ENCODE measurements at regions not wholly inside any gene's neighbourhood (a gene's known extent, or its start where the extent isn't known, plus 50 kb on each side); places are given as distances from the start of the nearest gene placed in this dataset.

DNA sequence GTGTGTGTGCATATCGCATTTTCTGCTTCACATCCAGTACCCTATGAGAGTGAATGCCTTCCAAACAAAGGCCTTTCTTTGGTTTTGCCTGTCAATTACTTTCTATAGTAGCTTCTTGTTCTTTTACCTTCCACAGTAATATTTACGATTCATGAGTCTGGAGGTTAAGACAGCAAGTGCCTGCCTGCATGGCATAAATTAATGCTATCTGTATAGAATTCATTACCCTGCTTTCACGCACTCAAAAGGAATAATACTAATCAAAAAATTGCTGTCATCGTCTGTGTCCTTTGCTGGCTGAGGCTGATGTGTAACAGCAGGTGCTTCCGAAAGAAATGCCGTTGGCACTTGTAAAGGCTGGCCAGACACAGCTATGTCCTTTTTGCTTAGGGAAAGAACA is 1304.4 kb upstream of the CDH6 start:
- Histone ChIP-seq H3K9ac (ENCODE audit: low read length) (no peak overlapping the region), H3K36me3 (ENCODE audit: control insufficient read depth in 1 of 2, insufficient read depth in 2 of 2, low read depth in 1 of 2, low read length in 2 of 2) (no peaks in the 10 kb centered on the region), H3K18ac (ENCODE audit: low read depth in 1 of 2, low read length in 2 of 2) (no peak overlapping the region), H3K9me3 (ENCODE audit: control insufficient read depth, low read length) (peaks cover 8% of the 10 kb centered on the region), H3K27ac (ENCODE audit: low read length, poor library complexity, severe bottlenecking) (no peak overlapping the region), H2AK5ac (ENCODE audit: low read length, severe bottlenecking) (no peak overlapping the region), H2BK120ac (ENCODE audit: low read depth, low read length) (no peak overlapping the region), H3K4ac (ENCODE audit: low read depth in 1 of 2, low read length in 2 of 2) (no peak overlapping the region), H3K23ac (ENCODE audit: low read length in 2 of 2) (no peak overlapping the region), H4K91ac (ENCODE audit: low read length) (no peak overlapping the region), H2AFZ (ENCODE audit: low read depth, low read length) (no peak overlapping the region), H2BK12ac (ENCODE audit: low read length in 2 of 2) (no peak overlapping the region), H3K4me3 (ENCODE audit: insufficient read depth in 1 of 2, low read depth in 1 of 2, low read length in 2 of 2) (no peak overlapping the region), H2BK5ac (ENCODE audit: low read depth, low read length, poor library complexity, severe bottlenecking) (no peak overlapping the region), H3K4me1 (ENCODE audit: control insufficient read depth, insufficient read depth, low read depth, low read length) (no peaks in the 10 kb centered on the region), H3K27me3 (ENCODE audit: control insufficient read depth in 1 of 2, insufficient read depth in 1 of 2, low read length in 2 of 2) (no peaks in the 10 kb centered on the region), H2BK15ac (ENCODE audit: low read depth, poor library complexity, severe bottlenecking) (no peak overlapping the region), H3K4me2 (ENCODE audit: low read length, poor library complexity, severe bottlenecking) (no peak overlapping the region), H3K14ac (ENCODE audit: low read length in 2 of 2) (no peak overlapping the region), H3K79me1 (replicated peaks; ENCODE audit: low read length, poor library complexity, severe bottlenecking) (no peaks in the 10 kb centered on the region), H4K8ac (ENCODE audit: low read length) (no peak overlapping the region)
- no peak for DNase-seq
- WGBS, result 94% methylated on average over 6 of the region's 6 CpGs

DNA sequence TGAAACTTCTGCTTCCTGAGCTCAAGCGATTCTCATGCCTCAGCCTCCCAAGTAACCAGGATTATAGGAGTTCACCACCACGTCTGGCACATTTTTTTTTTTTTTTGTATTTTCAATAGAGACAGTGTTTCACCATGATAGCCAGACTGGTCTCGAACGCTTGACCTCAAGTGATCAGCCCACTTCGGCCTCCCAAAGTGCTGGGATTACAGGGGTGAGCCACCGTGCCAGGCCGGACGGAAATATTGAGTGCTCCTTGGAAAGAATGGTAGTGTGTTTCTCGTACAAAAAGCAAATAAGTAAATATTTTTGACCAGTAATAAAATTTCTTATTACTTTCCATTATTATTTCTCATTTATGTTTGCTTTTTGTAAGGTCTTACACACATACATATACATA is 1307.9 kb upstream of the CDH6 start:
- Histone ChIP-seq H3K4me1 (ENCODE audit: control insufficient read depth, insufficient read depth, low read depth, low read length) (no peaks in the 10 kb centered on the region), H3K27ac (ENCODE audit: low read length, poor library complexity, severe bottlenecking) (no peak overlapping the region), H2BK5ac (ENCODE audit: low read depth, low read length, poor library complexity, severe bottlenecking) (no peak overlapping the region), H3K23ac (ENCODE audit: low read length in 2 of 2) (no peak overlapping the region), H4K8ac (ENCODE audit: low read length) (no peak overlapping the region), H2AK5ac (ENCODE audit: low read length, severe bottlenecking) (no peak overlapping the region), H2AFZ (ENCODE audit: low read depth, low read length) (no peak overlapping the region), H3K9ac (ENCODE audit: low read length) (no peak overlapping the region), H3K4ac (ENCODE audit: low read depth in 1 of 2, low read length in 2 of 2) (no peak overlapping the region), H3K27me3 (ENCODE audit: control insufficient read depth in 1 of 2, insufficient read depth in 1 of 2, low read length in 2 of 2) (no peaks in the 10 kb centered on the region), H3K14ac (ENCODE audit: low read length in 2 of 2) (no peak overlapping the region), H3K79me1 (replicated peaks; ENCODE audit: low read length, poor library complexity, severe bottlenecking) (no peaks in the 10 kb centered on the region), H4K91ac (ENCODE audit: low read length) (no peak overlapping the region), H2BK120ac (ENCODE audit: low read depth, low read length) (no peak overlapping the region), H2BK12ac (ENCODE audit: low read length in 2 of 2) (no peak overlapping the region), H3K4me2 (ENCODE audit: low read length, poor library complexity, severe bottlenecking) (no peak overlapping the region), H3K18ac (ENCODE audit: low read depth in 1 of 2, low read length in 2 of 2) (no peak overlapping the region), H2BK15ac (ENCODE audit: low read depth, poor library complexity, severe bottlenecking) (no peak overlapping the region), H3K9me3 (ENCODE audit: control insufficient read depth, low read length) (peaks cover 17% of the 10 kb centered on the region), H3K36me3 (ENCODE audit: control insufficient read depth in 1 of 2, insufficient read depth in 2 of 2, low read depth in 1 of 2, low read length in 2 of 2) (no peaks in the 10 kb centered on the region), H3K4me3 (ENCODE audit: insufficient read depth in 1 of 2, low read depth in 1 of 2, low read length in 2 of 2) (no peak overlapping the region)
- 84% methylated on average over 5 of the region's 9 CpGs for whole genome bisulfite sequencing
- no peak for DNase-seq

DNA sequence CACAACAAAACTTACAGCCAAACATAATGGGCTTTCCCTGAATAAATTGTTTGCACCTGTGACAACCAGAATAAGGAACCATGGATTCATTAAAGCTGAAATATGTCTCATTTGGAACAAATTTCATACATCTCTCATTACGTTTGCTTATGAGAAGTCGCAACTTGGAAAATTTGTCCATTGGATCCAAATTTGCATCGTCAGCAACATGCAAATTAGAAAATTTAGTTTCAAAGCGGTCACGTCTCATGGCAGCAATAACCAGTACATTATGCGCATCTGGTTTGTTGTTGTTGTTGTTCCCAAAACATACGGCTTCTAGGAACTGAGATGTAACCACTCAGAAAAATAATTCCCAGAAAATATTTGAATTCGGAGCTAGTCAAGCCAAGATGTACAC is 1311.5 kb upstream of the CDH6 start:
- Histone ChIP-seq H2AK5ac (ENCODE audit: low read length, severe bottlenecking) (no peak overlapping the region), H3K36me3 (ENCODE audit: control insufficient read depth in 1 of 2, insufficient read depth in 2 of 2, low read depth in 1 of 2, low read length in 2 of 2) (no peaks in the 10 kb centered on the region), H3K4me1 (ENCODE audit: control insufficient read depth, insufficient read depth, low read depth, low read length) (no peaks in the 10 kb centered on the region), H3K18ac (ENCODE audit: low read depth in 1 of 2, low read length in 2 of 2) (no peak overlapping the region), H2AFZ (ENCODE audit: low read depth, low read length) (no peak overlapping the region), H4K91ac (ENCODE audit: low read length) (no peak overlapping the region), H3K4me3 (ENCODE audit: insufficient read depth in 1 of 2, low read depth in 1 of 2, low read length in 2 of 2) (no peak overlapping the region), H3K79me1 (replicated peaks; ENCODE audit: low read length, poor library complexity, severe bottlenecking) (no peaks in the 10 kb centered on the region), H2BK5ac (ENCODE audit: low read depth, low read length, poor library complexity, severe bottlenecking) (no peak overlapping the region), H4K8ac (ENCODE audit: low read length) (no peak overlapping the region), H3K9ac (ENCODE audit: low read length) (no peak overlapping the region), H3K9me3 (ENCODE audit: control insufficient read depth, low read length) (peaks cover 34% of the 10 kb centered on the region), H2BK15ac (ENCODE audit: low read depth, poor library complexity, severe bottlenecking) (no peak overlapping the region), H3K14ac (ENCODE audit: low read length in 2 of 2) (no peak overlapping the region), H3K27me3 (ENCODE audit: control insufficient read depth in 1 of 2, insufficient read depth in 1 of 2, low read length in 2 of 2) (no peaks in the 10 kb centered on the region), H3K4me2 (ENCODE audit: low read length, poor library complexity, severe bottlenecking) (no peak overlapping the region), H3K4ac (ENCODE audit: low read depth in 1 of 2, low read length in 2 of 2) (no peak overlapping the region), H3K27ac (ENCODE audit: low read length, poor library complexity, severe bottlenecking) (no peak overlapping the region), H3K23ac (ENCODE audit: low read length in 2 of 2) (no peak overlapping the region), H2BK120ac (ENCODE audit: low read depth, low read length) (no peak overlapping the region), H2BK12ac (ENCODE audit: low read length in 2 of 2) (no peak overlapping the region)
- 84% methylated on average over 8 of the region's 8 CpGs for WGBS
- no peak for DNase-seq

DNA sequence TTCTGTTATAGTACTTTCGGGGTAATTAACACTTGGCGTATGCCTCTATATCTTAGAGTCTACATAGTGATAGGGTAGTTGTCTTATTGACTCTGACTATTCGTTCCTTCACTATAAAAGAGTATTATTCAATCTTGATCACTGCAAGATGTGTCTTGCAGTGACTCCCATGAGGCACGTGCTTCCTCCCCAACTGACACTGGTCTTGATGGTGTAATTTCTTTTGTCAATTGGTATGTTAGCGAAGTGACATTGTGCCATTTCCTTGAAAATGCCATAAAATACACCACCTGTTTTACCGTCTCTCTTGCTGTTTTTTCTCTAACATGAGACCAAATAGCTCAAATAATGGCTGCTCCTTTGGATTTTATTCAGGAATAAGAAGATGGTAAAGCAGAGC is 1314.1 kb upstream of the CDH6 start:
- Histone ChIP-seq H2AK5ac (ENCODE audit: low read length, severe bottlenecking) (no peak overlapping the region), H3K4me3 (ENCODE audit: insufficient read depth in 1 of 2, low read depth in 1 of 2, low read length in 2 of 2) (no peak overlapping the region), H3K9ac (ENCODE audit: low read length) (no peak overlapping the region), H4K8ac (ENCODE audit: low read length) (no peak overlapping the region), H3K4ac (ENCODE audit: low read depth in 1 of 2, low read length in 2 of 2) (no peak overlapping the region), H2AFZ (ENCODE audit: low read depth, low read length) (no peak overlapping the region), H3K4me2 (ENCODE audit: low read length, poor library complexity, severe bottlenecking) (no peak overlapping the region), H3K23ac (ENCODE audit: low read length in 2 of 2) (no peak overlapping the region), H4K91ac (ENCODE audit: low read length) (no peak overlapping the region), H3K27me3 (ENCODE audit: control insufficient read depth in 1 of 2, insufficient read depth in 1 of 2, low read length in 2 of 2) (no peaks in the 10 kb centered on the region), H2BK12ac (ENCODE audit: low read length in 2 of 2) (no peak overlapping the region), H3K14ac (ENCODE audit: low read length in 2 of 2) (no peak overlapping the region), H3K4me1 (ENCODE audit: control insufficient read depth, insufficient read depth, low read depth, low read length) (no peaks in the 10 kb centered on the region), H3K27ac (ENCODE audit: low read length, poor library complexity, severe bottlenecking) (no peak overlapping the region), H2BK5ac (ENCODE audit: low read depth, low read length, poor library complexity, severe bottlenecking) (no peak overlapping the region), H3K79me1 (replicated peaks; ENCODE audit: low read length, poor library complexity, severe bottlenecking) (no peaks in the 10 kb centered on the region), H2BK120ac (ENCODE audit: low read depth, low read length) (no peak overlapping the region), H3K18ac (ENCODE audit: low read depth in 1 of 2, low read length in 2 of 2) (no peak overlapping the region), H3K9me3 (ENCODE audit: control insufficient read depth, low read length) (peaks cover 32% of the 10 kb centered on the region), H2BK15ac (ENCODE audit: low read depth, poor library complexity, severe bottlenecking) (no peak overlapping the region), H3K36me3 (ENCODE audit: control insufficient read depth in 1 of 2, insufficient read depth in 2 of 2, low read depth in 1 of 2, low read length in 2 of 2) (no peaks in the 10 kb centered on the region)
- WGBS, result 75% methylated on average over 2 of the region's 6 CpGs
- DNase-seq, result no peak
